H1 (cell line): ENCODE measurements at regions not wholly inside any gene's neighbourhood (a gene's known extent, or its start where the extent isn't known, plus 50 kb on each side); places are given as distances from the start of the nearest gene placed in this dataset.

Experiments used
- CTCF ChIA-PET: fragments of 300-600 bp; sonication (Branson Sonifier 250); formaldehyde crosslinking; loops from one replicate; lab custom pipeline; 2021; ENCODE audit not compliant: partially characterized antibody; lab: Charles Lee
- POLR2A ChIA-PET: fragments of 300-600 bp; sonication (Branson Sonifier 250); formaldehyde crosslinking; loops from one replicate; lab custom pipeline; 2021; ENCODE audit warnings: inconsistent platforms; ENCODE audit not compliant: partially characterized antibody; lab: Charles Lee
- DNase-seq, 2 experiments: peaks; one replicate each; pipeline versions ENCODE4 v3.0.0 to v3.0.0-alpha.2; 2010 to 2022; ENCODE audit warnings: low spot score in 2 of 2, low read depth in 1 of 2, mixed read lengths in 1 of 2
- FAIRE-seq: peaks from 2 replicates; lab custom pipeline; 2011; peaks lifted over from hg19 to GRCh38; lab: Jason Lieb, UNC
- H2AFZ ChIP-seq: 2 replicates; pipeline ENCODE4 v1.8.1; 2012; ENCODE audit warnings: low read length, inconsistent platforms
- H2AK5ac ChIP-seq: 2 replicates; pipeline ENCODE4 v1.6.1; 2013; ENCODE audit warnings: low read depth, low read length
- H2BK120ac ChIP-seq: replicated peaks from 2 replicates; pipeline ENCODE3; 2013; ENCODE audit warnings: low read depth, low read length, inconsistent platforms
- H2BK12ac ChIP-seq: 2 replicates; pipeline ENCODE4 v1.6.1; 2013; ENCODE audit warnings: low read depth, low read length
- H2BK15ac ChIP-seq: 2 replicates; pipeline ENCODE4 v1.6.1; 2013; ENCODE audit warnings: low read length
- H2BK20ac ChIP-seq: 2 replicates; pipeline ENCODE4 v1.6.1; 2013; ENCODE audit warnings: low read length
- H2BK5ac ChIP-seq: 2 replicates; pipeline ENCODE4 v1.6.1; 2013; ENCODE audit warnings: low read depth, low read length
- H3K14ac ChIP-seq: 2 replicates; pipeline ENCODE4 v1.6.1; 2013; ENCODE audit warnings: inconsistent platforms; ENCODE audit not compliant: insufficient read length
- H3K18ac ChIP-seq: 2 replicates; pipeline ENCODE4 v1.6.1; 2013; ENCODE audit warnings: low read length; ENCODE audit errors: extremely low read depth
- H3K23ac ChIP-seq: 2 replicates; pipeline ENCODE4 v1.6.1; 2013; ENCODE audit warnings: inconsistent platforms; ENCODE audit not compliant: insufficient read length
- H3K23me2 ChIP-seq: 2 replicates; pipeline ENCODE4 v1.6.1; 2013; ENCODE audit warnings: low read depth, low read length
- H3K27ac ChIP-seq: 2 replicates; pipeline ENCODE4 v1.6.1; 2011; ENCODE audit warnings: low read depth, low read length, inconsistent platforms
- H3K27me3 ChIP-seq, 4 experiments: replicated peaks in 1 of 4; 1 replicate in 1 of 4; 2 replicates in 3 of 4; pipeline versions ENCODE4 v1.6.1 to v1.8.1; 2011 to 2013; ENCODE audit warnings: low read length in 3 of 4, mild to moderate bottlenecking in 3 of 4, inconsistent platforms in 2 of 4, mixed read lengths in 2 of 4, moderate library complexity in 1 of 4; ENCODE audit not compliant: control insufficient read depth in 3 of 4, insufficient read depth in 3 of 4; ENCODE audit errors: extremely low read depth in 1 of 4
- H3K36me3 ChIP-seq, 4 experiments: 2 replicates each; pipeline versions ENCODE4 v1.6.1 to v1.8.1; 2011 to 2013; ENCODE audit warnings: mild to moderate bottlenecking in 4 of 4, low read length in 3 of 4, moderate library complexity in 2 of 4, control low read depth in 1 of 4, inconsistent platforms in 1 of 4; ENCODE audit not compliant: insufficient read depth in 4 of 4, control insufficient read depth in 2 of 4
- H3K4ac ChIP-seq: replicated peaks from 2 replicates; pipeline ENCODE3; 2013; ENCODE audit warnings: low read length, low read depth, mixed read lengths, inconsistent platforms; ENCODE audit not compliant: insufficient read length
- H3K4me1 ChIP-seq, 4 experiments: replicated peaks in 1 of 4; 1 replicate in 1 of 4; 2 replicates in 3 of 4; pipeline versions ENCODE4 v1.6.1 to v1.8.1; 2011 to 2013; ENCODE audit warnings: low read length in 3 of 4, inconsistent platforms in 2 of 4, mixed read lengths in 1 of 4; ENCODE audit not compliant: insufficient read depth in 4 of 4, control insufficient read depth in 3 of 4
- H3K4me2 ChIP-seq, 2 experiments: 2 replicates each; pipeline versions ENCODE4 v1.6.1 to v1.8.1; 2011 to 2013; ENCODE audit warnings: low read depth in 2 of 2, low read length in 2 of 2, control low read depth in 1 of 2, inconsistent platforms in 1 of 2, mild to moderate bottlenecking in 1 of 2; ENCODE audit not compliant: insufficient read depth in 1 of 2
- H3K4me3 ChIP-seq, 4 experiments: fragments of 200-600, 300-600 bp in 1 of 4; sonication (generic), shearing (Covaris generic), sonication (Bioruptor Twin) in 1 of 4; 2 replicates each; pipeline versions ENCODE4 v1.5.1 to v1.8.1; 2011 to 2016; ENCODE audit warnings: low read length in 4 of 4, low read depth in 3 of 4, control low read depth in 2 of 4, inconsistent platforms in 2 of 4, mild to moderate bottlenecking in 2 of 4, mixed read lengths in 1 of 4, moderate library complexity in 1 of 4; ENCODE audit not compliant: insufficient read depth in 2 of 4; ENCODE audit errors: extremely low read depth in 1 of 4
- H3K56ac ChIP-seq: replicated peaks from 2 replicates; pipeline ENCODE3; 2013; ENCODE audit warnings: low read depth, mild to moderate bottlenecking, mixed read lengths, low read length, inconsistent platforms; ENCODE audit not compliant: insufficient read length
- H3K79me1 ChIP-seq: 2 replicates; pipeline ENCODE4 v1.6.1; 2013; ENCODE audit warnings: low read depth, low read length, control low read depth
- H3K79me2 ChIP-seq, 2 experiments: 2 replicates each; pipeline versions ENCODE4 v1.6.1 to v1.8.1; 2012 to 2013; ENCODE audit warnings: low read length in 2 of 2, mild to moderate bottlenecking in 2 of 2, inconsistent platforms in 1 of 2; ENCODE audit not compliant: insufficient read depth in 2 of 2, control insufficient read depth in 1 of 2
- H3K9ac ChIP-seq, 4 experiments: replicated peaks in 1 of 4; 1 replicate in 1 of 4; 2 replicates in 3 of 4; pipeline versions ENCODE4 v1.6.1 to v1.8.1; 2011 to 2013; ENCODE audit warnings: low read depth in 3 of 4, low read length in 3 of 4, control low read depth in 2 of 4, mild to moderate bottlenecking in 2 of 4, moderate library complexity in 2 of 4, inconsistent platforms in 1 of 4; ENCODE audit errors: extremely low read depth in 1 of 4
- H3K9me3 ChIP-seq, 2 experiments: 2 replicates each; pipeline versions ENCODE4 v1.6.1 to v1.8.1; 2012 to 2013; ENCODE audit warnings: mild to moderate bottlenecking in 2 of 2, moderate library complexity in 2 of 2, control low read depth in 1 of 2, inconsistent platforms in 1 of 2, low read depth in 1 of 2, low read length in 1 of 2, mixed read lengths in 1 of 2; ENCODE audit not compliant: insufficient read depth in 2 of 2
- H4K20me1 ChIP-seq, 2 experiments: replicated peaks in 1 of 2; 2 replicates each; pipeline versions ENCODE3 to v1.8.1; 2011 to 2013; ENCODE audit warnings: inconsistent platforms in 2 of 2, low read length in 2 of 2, mild to moderate bottlenecking in 1 of 2; ENCODE audit not compliant: insufficient read depth in 2 of 2, control insufficient read depth in 1 of 2
- H4K5ac ChIP-seq: 2 replicates; pipeline ENCODE4 v1.6.1; 2013; ENCODE audit warnings: low read length, low read depth, mixed read lengths, inconsistent platforms; ENCODE audit not compliant: insufficient read length
- H4K8ac ChIP-seq: 2 replicates; pipeline ENCODE4 v1.8.0; 2013; ENCODE audit warnings: mild to moderate bottlenecking, moderate library complexity, low read length, inconsistent platforms; ENCODE audit not compliant: insufficient read depth; ENCODE audit errors: extremely low read depth
- H4K91ac ChIP-seq: replicated peaks from 2 replicates; pipeline ENCODE3; 2013; ENCODE audit warnings: low read length, mixed read lengths, inconsistent platforms; ENCODE audit not compliant: insufficient read length
- SIN3A ChIP-seq, 2 experiments: IDR thresholded peaks in 1 of 2; conservative IDR thresholded peaks in 1 of 2; 2 replicates each; pipeline ENCODE4 v1.6.1; 2011 to 2012; ENCODE audit warnings: low read length in 2 of 2, improper control_type of control experiment in 1 of 2, low read depth in 1 of 2, mild to moderate bottlenecking in 1 of 2
- WGBS, 2 experiments: shearing (Covaris generic) in 1 of 2; methylation state at CpG; one replicate each; pipeline versions ENCODE4 v1.1.6 to v1.1.7; 2013 to 2015; ENCODE audit warnings: low lambda C conversion rate in 2 of 2, mixed read lengths in 2 of 2, inconsistent platforms in 1 of 2, low coverage in 1 of 2, missing lambda C conversion rate in 1 of 2; ENCODE audit not compliant: insufficient replicate concordance in 2 of 2, insufficient coverage in 1 of 2, insufficient read length in 1 of 2; ENCODE audit errors: extremely low coverage in 1 of 2, missing lambda C conversion rate in 1 of 2; 5-methylcytosine and 5-hydroxymethylcytosine counted together

- no peaks in the 10 kb centered on the region for H3K9me3 ChIP-seq
- no peak overlapping the region for H2BK20ac ChIP-seq
- FAIRE-seq = no peak
- H3K23ac ChIP-seq = no peak overlapping the region
- CTCF ChIA-PET = interaction anchor here (0.6 to 1.4 kb wide), 6 partner anchors 9 to 367 kb away, joined by 3 to 5 read pairs (median 4); no protein-coding TSS in a partner anchor
- no peaks in the 10 kb centered on the region for H3K36me3 ChIP-seq
- no peak overlapping the region for H4K5ac ChIP-seq
- no peak overlapping the region for H2AK5ac ChIP-seq
- H3K18ac ChIP-seq = no peak overlapping the region
- POLR2A ChIA-PET = no interaction called here
- H2AFZ ChIP-seq = no peak overlapping the region
- no peak overlapping the region for H3K14ac ChIP-seq
- no peak overlapping the region for H3K4me3 ChIP-seq
- no peaks in the 10 kb centered on the region for H3K4me1 ChIP-seq
- no peak overlapping the region for H3K9ac ChIP-seq
- H3K27ac ChIP-seq = no peak overlapping the region
- no peaks in the 10 kb centered on the region for H3K79me2 ChIP-seq
- H2BK15ac ChIP-seq = no peak overlapping the region
- H2BK12ac ChIP-seq = no peak overlapping the region
- 90% methylated on average over 2 of the region's 2 CpGs; no CpG with 5 or more reads in 1 of the 2 experiments for WGBS, 2 experiments
- no peak overlapping the region for H3K4ac ChIP-seq
- no peak overlapping the region for H3K56ac ChIP-seq
- H2BK5ac ChIP-seq = no peak overlapping the region
- H4K91ac ChIP-seq = no peak overlapping the region
- no peaks in the 10 kb centered on the region for H3K23me2 ChIP-seq
- no peak overlapping the region for H3K4me2 ChIP-seq
- DNase-seq = no peak
- no peak for TF ChIP-seq SIN3A (conservative IDR thresholded peaks at IDR 0.05 in 1 of 2, IDR thresholded peaks at IDR 0.05 in 1 of 2; ENCODE audit: low read depth in 1 of 2, low read length in 2 of 2)
- H4K20me1 ChIP-seq = no peaks in the 10 kb centered on the region
- H4K8ac ChIP-seq = no peak overlapping the region
- H3K27me3 ChIP-seq = no peaks in the 10 kb centered on the region
- H2BK120ac ChIP-seq = no peak overlapping the region
- H3K79me1 ChIP-seq = no peaks in the 10 kb centered on the region
Measured at GRCh38 chr3:154955907-154956533, 124.1 kb upstream of the MME start.
